SU-DHL-6 (cell line): ENCODE measurements at regions not wholly inside any gene's neighbourhood (a gene's known extent, or its start where the extent isn't known, plus 50 kb on each side); places are given as distances from the start of the nearest gene placed in this dataset.

Source experiments
- CTCF ChIP-seq: fragments of 200-600 bp; sonication (generic); IDR thresholded peaks from one replicate; pipeline ENCODE4 v1.5.1; 2017; ENCODE audit warnings: antibody characterized with exemption, mild to moderate bottlenecking, low read length, moderate library complexity; ENCODE audit not compliant: insufficient read depth, poor library complexity, severe bottlenecking
- EZH2phosphoT487 ChIP-seq: fragments of 200-600 bp; sonication (generic), shearing (Covaris generic); conservative IDR thresholded peaks from 2 replicates; pipeline ENCODE4 v1.6.1; 2018; ENCODE audit warnings: mild to moderate bottlenecking, antibody characterized with exemption, low read length, moderate library complexity, mixed read lengths

DNA sequence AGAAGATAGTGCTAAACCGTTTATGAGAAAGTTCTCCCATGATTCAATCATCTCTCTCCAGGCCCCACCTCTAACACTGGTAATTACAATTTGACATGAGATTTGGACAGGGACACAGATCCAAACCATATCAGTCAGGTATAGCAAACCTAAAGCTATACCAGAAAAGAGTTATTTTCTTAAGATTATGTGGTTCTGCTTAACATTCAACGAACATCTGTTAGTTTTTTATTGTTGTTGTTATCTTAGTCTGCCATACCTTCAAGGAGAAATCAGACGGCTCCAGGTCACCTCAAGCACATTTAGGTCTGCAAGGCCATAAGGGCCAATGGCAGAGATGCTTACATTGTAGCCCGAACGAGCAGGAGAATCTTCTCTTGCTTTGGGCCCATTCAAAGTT lies 89.5 kb upstream of the ETV3 start:
- TF ChIP-seq CTCF = no peak
- TF ChIP-seq EZH2phosphoT487 = no peak
